Thyroid gland (tissue), 4 donors: ENCODE measurements at regions not wholly inside any gene's neighbourhood (a gene's known extent, or its start where the extent isn't known, plus 50 kb on each side); places are given as distances from the start of the nearest gene placed in this dataset.

Source experiments
- DNase-seq, 2 donors: peaks; one replicate each; pipeline ENCODE4 v3.0.0-alpha.2; 2019
- H3K27ac ChIP-seq, 3 donors: fragments of 200-600 bp; sonication (generic); 1 replicate in 2 of 3; 2 replicates in 1 of 3; pipeline ENCODE4 v1.5.1; 2016 to 2019; ENCODE audit warnings: mild to moderate bottlenecking in 1 of 3, moderate library complexity in 1 of 3
- H3K27me3 ChIP-seq: fragments of 200-600 bp; sonication (generic); one replicate; pipeline ENCODE4 v1.5.1; 2019
- H3K36me3 ChIP-seq, 2 donors: fragments of 200-600 bp; sonication (generic); one replicate each; pipeline ENCODE4 v1.5.1; 2016 to 2019
- H3K4me1 ChIP-seq, 2 donors: fragments of 200-600 bp; sonication (generic); one replicate each; pipeline ENCODE4 v1.5.1; 2017 to 2019
- H3K4me3 ChIP-seq, 3 donors: fragments of 200-600 bp; sonication (generic); replicated peaks in 1 of 3; 1 replicate in 2 of 3; 2 replicates in 1 of 3; pipeline ENCODE4 v1.5.1; 2016; ENCODE audit warnings: mild to moderate bottlenecking in 1 of 3
- H3K9me3 ChIP-seq: fragments of 200-600 bp; sonication (generic); one replicate; pipeline ENCODE4 v1.5.1; 2017
- POLR2A ChIP-seq, 2 donors: fragments of 450-650 bp; IDR thresholded peaks; one replicate each; pipeline ENCODE4 v1.6.1; 2017; ENCODE audit warnings: antibody characterized with exemption in 2 of 2, mild to moderate bottlenecking in 2 of 2, moderate library complexity in 1 of 2
- WGBS, 2 donors: methylation state at CpG; one replicate each; pipeline ENCODE4 v1.1.5; 2017; 5-methylcytosine and 5-hydroxymethylcytosine counted together
- intact Hi-C: fragments of 100-400 bp; cut with DNase I; formaldehyde crosslinking; loops from one replicate; pipeline ENCODE4 v1.15.1; 2023
- TF ChIP-seq, protein P1 (sequence below), 6 experiments: fragments of 200-600 bp in 3 of 6; fragments of 450-650 bp in 3 of 6; sonication (generic) in 3 of 6; IDR thresholded peaks; one replicate each; pipeline ENCODE4 v1.5.1; 2016 to 2019; ENCODE audit warnings: antibody characterized with exemption in 6 of 6, mild to moderate bottlenecking in 2 of 6, inconsistent platforms in 1 of 6, moderate library complexity in 1 of 6

DNA sequence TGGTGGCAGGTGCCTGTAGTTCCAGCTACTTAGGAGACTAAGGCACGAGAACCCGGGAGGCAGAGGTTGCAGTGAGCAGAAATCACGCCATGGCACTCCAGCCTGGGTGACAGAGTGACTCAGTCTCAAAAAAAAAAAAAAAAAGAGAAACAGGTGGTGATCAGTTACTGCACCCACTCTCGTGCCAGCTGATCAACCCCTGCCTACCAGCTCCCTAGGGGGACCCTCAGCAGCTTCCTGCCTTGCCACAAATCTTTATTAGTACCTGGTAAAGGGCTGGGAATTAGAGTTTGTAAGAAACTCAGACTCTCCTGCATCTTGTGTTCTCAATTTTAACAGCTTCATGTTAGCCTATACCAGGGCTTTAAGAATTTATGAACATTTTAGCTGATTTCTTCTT is 914.9 kb downstream of the EFNA5 start:
- 80 to 85% methylated on average over 4 of the region's 4 CpGs for WGBS, 2 donors
- Histone ChIP-seq H3K27ac (no peak overlapping the region), H3K36me3 (no peaks in the 10 kb centered on the region), H3K27me3 (no peaks in the 10 kb centered on the region), H3K9me3 (no peaks in the 10 kb centered on the region), H3K4me3 (no peak overlapping the region), H3K4me1 (peaks cover 0 to 11% of the 10 kb centered on the region in 2 donors)
- intact Hi-C loops: no loop called here
- TF ChIP-seq, protein P1, sequence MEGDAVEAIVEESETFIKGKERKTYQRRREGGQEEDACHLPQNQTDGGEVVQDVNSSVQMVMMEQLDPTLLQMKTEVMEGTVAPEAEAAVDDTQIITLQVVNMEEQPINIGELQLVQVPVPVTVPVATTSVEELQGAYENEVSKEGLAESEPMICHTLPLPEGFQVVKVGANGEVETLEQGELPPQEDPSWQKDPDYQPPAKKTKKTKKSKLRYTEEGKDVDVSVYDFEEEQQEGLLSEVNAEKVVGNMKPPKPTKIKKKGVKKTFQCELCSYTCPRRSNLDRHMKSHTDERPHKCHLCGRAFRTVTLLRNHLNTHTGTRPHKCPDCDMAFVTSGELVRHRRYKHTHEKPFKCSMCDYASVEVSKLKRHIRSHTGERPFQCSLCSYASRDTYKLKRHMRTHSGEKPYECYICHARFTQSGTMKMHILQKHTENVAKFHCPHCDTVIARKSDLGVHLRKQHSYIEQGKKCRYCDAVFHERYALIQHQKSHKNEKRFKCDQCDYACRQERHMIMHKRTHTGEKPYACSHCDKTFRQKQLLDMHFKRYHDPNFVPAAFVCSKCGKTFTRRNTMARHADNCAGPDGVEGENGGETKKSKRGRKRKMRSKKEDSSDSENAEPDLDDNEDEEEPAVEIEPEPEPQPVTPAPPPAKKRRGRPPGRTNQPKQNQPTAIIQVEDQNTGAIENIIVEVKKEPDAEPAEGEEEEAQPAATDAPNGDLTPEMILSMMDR (IDR thresholded peaks at IDR 0.05): no peak
- TF ChIP-seq POLR2A (IDR thresholded peaks at IDR 0.05): no peak
- DNase-seq: no peak

DNA sequence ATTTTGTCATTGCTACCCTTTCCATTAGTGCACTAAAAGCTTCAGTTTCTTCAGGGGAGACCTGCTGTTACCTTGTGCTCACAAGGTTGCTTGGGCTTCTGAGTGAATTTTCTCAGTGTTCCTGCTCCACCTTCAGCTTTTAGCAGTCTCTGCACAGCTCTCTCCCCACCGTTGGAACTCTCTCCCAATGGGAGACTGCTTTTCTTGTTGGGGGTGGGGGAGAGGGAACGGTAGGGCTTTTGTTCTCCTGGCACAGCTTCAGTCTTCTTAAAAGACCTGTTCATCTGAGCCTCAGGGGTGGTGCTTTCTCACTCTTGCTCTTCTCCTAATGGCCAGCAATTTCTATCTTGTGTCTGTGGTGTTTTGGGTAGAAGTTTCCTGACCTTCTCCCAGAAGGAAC is 915.7 kb downstream of the EFNA5 start:
- 10 to 21% methylated on average over 2 of the region's 2 CpGs for WGBS, 2 donors
- no peaks in the 10 kb centered on the region for H3K36me3 ChIP-seq
- DNase-seq: peak in 1 of 2 donors; percentile 6
- intact Hi-C loops: no loop called here
- H3K9me3 ChIP-seq: no peaks in the 10 kb centered on the region
- H3K4me1 ChIP-seq: peaks cover 0 to 11% of the 10 kb centered on the region in 2 donors
- H3K27me3 ChIP-seq: no peaks in the 10 kb centered on the region
- no peak for TF ChIP-seq POLR2A (IDR thresholded peaks at IDR 0.05)
- TF ChIP-seq, protein P1 (IDR thresholded peaks at IDR 0.05): no peak
- H3K4me3 ChIP-seq: no peak overlapping the region
- no peak overlapping the region for H3K27ac ChIP-seq

DNA sequence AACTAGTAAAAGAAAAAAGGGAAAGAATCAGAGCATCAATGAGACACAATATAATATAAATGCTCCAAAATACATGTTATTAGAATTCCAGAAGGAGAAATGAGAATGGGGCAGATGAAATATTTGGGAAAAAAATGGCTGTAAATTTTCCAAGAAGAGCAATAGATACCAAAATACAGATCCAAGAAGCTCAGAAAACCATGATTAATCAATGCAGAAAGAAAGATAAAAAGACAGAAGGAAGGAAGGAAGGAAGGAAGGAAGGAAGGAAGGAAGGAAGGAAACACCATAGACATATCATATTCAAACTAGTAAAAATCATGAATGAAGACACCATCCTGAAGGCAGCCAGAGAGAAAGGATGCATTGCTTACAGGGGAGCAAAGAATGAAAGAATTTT is 920.9 kb downstream of the EFNA5 start:
- Histone ChIP-seq H3K27me3 (no peaks in the 10 kb centered on the region), H3K36me3 (no peaks in the 10 kb centered on the region), H3K4me3 (no peak overlapping the region), H3K27ac (no peak overlapping the region), H3K9me3 (no peaks in the 10 kb centered on the region), H3K4me1 (no peaks in the 10 kb centered on the region)
- TF ChIP-seq, protein P1 (IDR thresholded peaks at IDR 0.05): no peak
- no peak for TF ChIP-seq POLR2A (IDR thresholded peaks at IDR 0.05)
- intact Hi-C loops: no loop called here
- no peak for DNase-seq

DNA sequence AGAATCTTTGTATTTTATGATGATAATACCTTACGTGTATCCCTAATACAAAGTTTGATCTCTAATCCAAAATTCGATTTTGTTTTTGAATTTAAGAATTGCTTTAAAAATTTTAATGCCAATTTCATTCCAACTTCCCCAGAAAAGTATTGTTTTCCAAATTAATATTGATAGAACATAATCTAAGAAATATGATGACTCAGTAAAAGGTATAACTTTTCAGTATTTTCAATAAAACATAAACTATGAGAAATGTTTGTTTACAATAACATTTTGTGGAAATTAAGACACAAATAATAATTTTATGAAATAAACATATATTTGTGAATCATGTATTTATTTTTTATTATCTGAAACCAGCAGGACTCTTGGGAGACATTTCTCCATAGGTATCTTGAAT is 931.6 kb downstream of the EFNA5 start:
- 90 to 94% methylated on average over 2 of the region's 2 CpGs for WGBS, 2 donors
- H3K4me1 ChIP-seq: no peaks in the 10 kb centered on the region
- intact Hi-C loops: no loop called here
- H3K27me3 ChIP-seq: no peaks in the 10 kb centered on the region
- no peak overlapping the region for H3K4me3 ChIP-seq
- H3K27ac ChIP-seq: no peak overlapping the region
- TF ChIP-seq, protein P1 (IDR thresholded peaks at IDR 0.05): no peak
- TF ChIP-seq POLR2A (IDR thresholded peaks at IDR 0.05): no peak
- no peaks in the 10 kb centered on the region for H3K9me3 ChIP-seq
- no peaks in the 10 kb centered on the region for H3K36me3 ChIP-seq
- no peak for DNase-seq

DNA sequence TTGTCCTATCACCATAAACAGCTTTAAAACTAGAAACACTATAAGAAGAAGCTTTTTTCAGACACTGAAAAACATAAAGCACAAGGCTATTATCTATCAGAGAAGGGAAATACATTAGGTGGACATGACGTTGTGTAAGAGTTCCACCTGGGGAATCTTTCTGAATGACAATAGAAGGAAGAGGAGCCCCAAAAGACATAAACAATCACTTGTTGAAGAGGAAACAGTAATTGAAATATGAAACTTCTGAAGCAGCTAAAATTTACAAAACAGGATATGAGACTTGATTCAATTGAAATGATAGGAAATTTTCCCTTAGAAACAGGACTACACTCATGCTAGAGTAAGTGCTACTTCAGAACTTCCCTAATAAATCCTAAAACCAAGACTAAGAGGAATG is 933.6 kb downstream of the EFNA5 start:
- no peaks in the 10 kb centered on the region for H3K36me3 ChIP-seq
- no peak overlapping the region for H3K4me3 ChIP-seq
- no peak for DNase-seq
- no peak overlapping the region for H3K27ac ChIP-seq
- H3K4me1 ChIP-seq: no peaks in the 10 kb centered on the region
- H3K9me3 ChIP-seq: no peaks in the 10 kb centered on the region
- 53 to 69% methylated on average over 1 of the region's 1 CpG for WGBS, 2 donors
- H3K27me3 ChIP-seq: no peaks in the 10 kb centered on the region
- TF ChIP-seq, protein P1 (IDR thresholded peaks at IDR 0.05): no peak
- TF ChIP-seq POLR2A (IDR thresholded peaks at IDR 0.05): no peak
- intact Hi-C loops: no loop called here
